CD4-positive, alpha-beta T cell (primary cell): ENCODE measurements at regions not wholly inside any gene's neighbourhood (a gene's known extent, or its start where the extent isn't known, plus 50 kb on each side); places are given as distances from the start of the nearest gene placed in this dataset.

Experiments
- ATAC-seq: fragments of 200-7000 bp; cut with Tn5 transposase; one replicate; pipeline ENCODE4 v1.10.0; 2022; ENCODE audit warnings: mild to moderate bottlenecking; ENCODE audit not compliant: poor library complexity
- CTCF ChIA-PET: fragments of 350-600 bp; sonication (Branson Sonifier 250); formaldehyde crosslinking; loops from one replicate; lab custom pipeline; 2021; ENCODE audit warnings: antibody characterized with exemption, inconsistent platforms; lab: Charles Lee
- POLR2A ChIA-PET: fragments of 350-600 bp; sonication (Branson Sonifier 250); formaldehyde crosslinking; loops from one replicate; lab custom pipeline; 2021; ENCODE audit warnings: antibody characterized with exemption, inconsistent platforms; lab: Charles Lee
- DNase-seq, 14 experiments: peaks; one replicate each; pipeline ENCODE4 v3.0.0-alpha.2; 2013 to 2020; ENCODE audit warnings: mixed read lengths in 2 of 14
- H3K27ac ChIP-seq, 2 donors: one replicate each; pipeline versions ENCODE4 v1.5.1 to v1.7.0; 2013; ENCODE audit warnings: low read length in 2 of 2, low read depth in 1 of 2, mild to moderate bottlenecking in 1 of 2
- H3K27me3 ChIP-seq, 2 experiments: 1 replicate in 1 of 2; 2 replicates in 1 of 2; pipeline versions ENCODE4 v1.6.1 to v1.7.0; 2013; ENCODE audit warnings: low read length in 2 of 2, control low read depth in 1 of 2, mild to moderate bottlenecking in 1 of 2, moderate library complexity in 1 of 2; ENCODE audit not compliant: insufficient read depth in 2 of 2, control insufficient read depth in 1 of 2
- H3K36me3 ChIP-seq: one replicate; pipeline ENCODE4 v1.6.1; 2013; ENCODE audit warnings: low read length, control low read depth; ENCODE audit not compliant: insufficient read depth
- H3K4me1 ChIP-seq: one replicate; pipeline ENCODE4 v1.6.1; 2013; ENCODE audit warnings: low read length, control low read depth; ENCODE audit not compliant: insufficient read depth
- H3K4me3 ChIP-seq: one replicate; pipeline ENCODE4 v1.5.1; 2013; ENCODE audit warnings: mild to moderate bottlenecking, low read length, moderate library complexity
- H3K9me3 ChIP-seq, 2 experiments: 1 replicate in 1 of 2; 2 replicates in 1 of 2; pipeline versions ENCODE4 v1.6.1 to v1.7.0; 2013; ENCODE audit warnings: low read length in 2 of 2, mild to moderate bottlenecking in 2 of 2, control low read depth in 1 of 2, moderate library complexity in 1 of 2; ENCODE audit not compliant: control insufficient read depth in 1 of 2, insufficient read depth in 1 of 2
- H3K27ac Mint-ChIP-seq: one replicate; pipeline ENCODE4 v1.8.0; 2020; ENCODE audit warnings: mixed read lengths
- H3K27me3 Mint-ChIP-seq: one replicate; pipeline ENCODE4 v1.8.0; 2021; ENCODE audit warnings: mixed read lengths
- H3K36me3 Mint-ChIP-seq: one replicate; pipeline ENCODE4 v1.8.0; 2021; ENCODE audit warnings: low read depth, mixed read lengths
- H3K4me1 Mint-ChIP-seq: one replicate; pipeline ENCODE4 v1.8.0; 2021; ENCODE audit warnings: low read depth, mixed read lengths
- H3K4me3 Mint-ChIP-seq: one replicate; pipeline ENCODE4 v1.8.0; 2020; ENCODE audit warnings: mild to moderate bottlenecking, mixed read lengths
- H3K9me3 Mint-ChIP-seq: one replicate; pipeline ENCODE4 v1.8.0; 2020; ENCODE audit warnings: mixed read lengths
- intact Hi-C, 2 experiments: fragments of 100-400 bp; cut with DNase I in 1 of 2; cut with micrococcal nuclease in 1 of 2; formaldehyde crosslinking; loops; one replicate each; pipeline versions ENCODE4 v1.15.1 to v1.9.0; 2023 to 2025; cut with DNase I, micrococcal nuclease
- TF ChIP-seq, protein P1 (sequence below): fragments of 200-600 bp; IDR thresholded peaks from one replicate; pipeline ENCODE4 v1.8.0; 2022; ENCODE audit warnings: antibody characterized with exemption, mild to moderate bottlenecking

DNA sequence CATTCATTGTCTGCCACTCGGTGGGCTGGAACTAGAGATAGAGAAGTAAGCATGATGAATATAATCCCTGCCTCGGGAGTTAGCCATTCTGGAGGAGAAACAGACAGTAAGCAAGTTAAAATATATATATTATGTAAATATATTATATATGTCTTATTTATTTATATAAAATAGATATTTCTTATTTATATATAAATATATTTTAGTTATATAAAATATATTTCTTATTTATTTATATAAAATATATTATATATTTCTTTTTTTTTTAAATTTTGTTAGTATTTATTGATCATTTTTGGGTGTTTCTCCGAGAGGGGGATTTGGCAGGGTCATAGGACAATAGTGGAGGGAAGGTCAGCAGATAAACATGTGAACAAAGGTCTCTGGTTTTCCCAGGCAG lies 78.1 kb upstream of the TBX5 start:
- Mint-ChIP-seq H3K27ac (no peak overlapping the region), H3K4me1 (peaks cover 7% of the 10 kb centered on the region), H3K27me3 (peaks cover 66% of the 10 kb centered on the region), H3K4me3 (no peak overlapping the region), H3K9me3 (peaks cover 2% of the 10 kb centered on the region), H3K36me3 (no peaks in the 10 kb centered on the region)
- Histone ChIP-seq H3K27me3 (peaks cover 37 to 48% of the 10 kb centered on the region in 2 experiments), H3K4me1 (peaks cover 6% of the 10 kb centered on the region), H3K4me3 (no peak overlapping the region), H3K36me3 (no peaks in the 10 kb centered on the region), H3K9me3 (peaks cover 0 to 30% of the 10 kb centered on the region in 2 experiments), H3K27ac (no peak overlapping the region)
- ATAC-seq = no peak
- TF ChIP-seq, protein P1, sequence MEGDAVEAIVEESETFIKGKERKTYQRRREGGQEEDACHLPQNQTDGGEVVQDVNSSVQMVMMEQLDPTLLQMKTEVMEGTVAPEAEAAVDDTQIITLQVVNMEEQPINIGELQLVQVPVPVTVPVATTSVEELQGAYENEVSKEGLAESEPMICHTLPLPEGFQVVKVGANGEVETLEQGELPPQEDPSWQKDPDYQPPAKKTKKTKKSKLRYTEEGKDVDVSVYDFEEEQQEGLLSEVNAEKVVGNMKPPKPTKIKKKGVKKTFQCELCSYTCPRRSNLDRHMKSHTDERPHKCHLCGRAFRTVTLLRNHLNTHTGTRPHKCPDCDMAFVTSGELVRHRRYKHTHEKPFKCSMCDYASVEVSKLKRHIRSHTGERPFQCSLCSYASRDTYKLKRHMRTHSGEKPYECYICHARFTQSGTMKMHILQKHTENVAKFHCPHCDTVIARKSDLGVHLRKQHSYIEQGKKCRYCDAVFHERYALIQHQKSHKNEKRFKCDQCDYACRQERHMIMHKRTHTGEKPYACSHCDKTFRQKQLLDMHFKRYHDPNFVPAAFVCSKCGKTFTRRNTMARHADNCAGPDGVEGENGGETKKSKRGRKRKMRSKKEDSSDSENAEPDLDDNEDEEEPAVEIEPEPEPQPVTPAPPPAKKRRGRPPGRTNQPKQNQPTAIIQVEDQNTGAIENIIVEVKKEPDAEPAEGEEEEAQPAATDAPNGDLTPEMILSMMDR = no peak
- ChIA-PET POLR2A (no interaction called here), CTCF (no interaction called here)
- intact Hi-C loops = no loop called here
- no peak for DNase-seq

DNA sequence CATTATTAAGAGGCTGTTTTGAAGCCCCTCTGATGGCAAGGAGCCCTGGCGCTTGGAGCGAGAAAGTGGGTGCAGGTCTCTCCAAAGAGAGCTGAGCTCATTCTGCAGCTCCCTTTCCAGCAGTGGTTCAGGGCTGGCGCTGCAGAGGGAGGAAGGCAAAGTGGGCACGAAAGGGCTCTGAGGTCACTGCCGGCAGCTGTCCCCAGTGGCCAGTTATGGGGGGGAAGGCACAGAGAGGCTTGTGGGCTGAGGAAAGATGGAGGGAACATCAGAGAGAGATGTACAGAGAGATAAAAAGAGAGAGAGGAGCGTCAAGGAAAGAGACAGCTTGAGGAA lies 75.2 kb upstream of the TBX5 start:
- Mint-ChIP-seq H3K4me1 (peaks cover 7% of the 10 kb centered on the region), H3K36me3 (no peaks in the 10 kb centered on the region), H3K4me3 (no peak overlapping the region), H3K27me3 (peaks cover 69% of the 10 kb centered on the region), H3K27ac (no peak overlapping the region), H3K9me3 (peaks cover under 1% of the 10 kb centered on the region)
- Histone ChIP-seq H3K36me3 (no peaks in the 10 kb centered on the region), H3K27ac (no peak overlapping the region), H3K9me3 (peaks cover 0 to 30% of the 10 kb centered on the region in 2 experiments), H3K4me3 (no peak overlapping the region), H3K27me3 (peaks cover 43 to 72% of the 10 kb centered on the region in 2 experiments), H3K4me1 (peaks cover 6% of the 10 kb centered on the region)
- ChIA-PET POLR2A (no interaction called here), CTCF (no interaction called here)
- TF ChIP-seq, protein P1 = no peak
- DNase-seq (no peak), ATAC-seq (no peak)
- intact Hi-C loops = no loop called here

DNA sequence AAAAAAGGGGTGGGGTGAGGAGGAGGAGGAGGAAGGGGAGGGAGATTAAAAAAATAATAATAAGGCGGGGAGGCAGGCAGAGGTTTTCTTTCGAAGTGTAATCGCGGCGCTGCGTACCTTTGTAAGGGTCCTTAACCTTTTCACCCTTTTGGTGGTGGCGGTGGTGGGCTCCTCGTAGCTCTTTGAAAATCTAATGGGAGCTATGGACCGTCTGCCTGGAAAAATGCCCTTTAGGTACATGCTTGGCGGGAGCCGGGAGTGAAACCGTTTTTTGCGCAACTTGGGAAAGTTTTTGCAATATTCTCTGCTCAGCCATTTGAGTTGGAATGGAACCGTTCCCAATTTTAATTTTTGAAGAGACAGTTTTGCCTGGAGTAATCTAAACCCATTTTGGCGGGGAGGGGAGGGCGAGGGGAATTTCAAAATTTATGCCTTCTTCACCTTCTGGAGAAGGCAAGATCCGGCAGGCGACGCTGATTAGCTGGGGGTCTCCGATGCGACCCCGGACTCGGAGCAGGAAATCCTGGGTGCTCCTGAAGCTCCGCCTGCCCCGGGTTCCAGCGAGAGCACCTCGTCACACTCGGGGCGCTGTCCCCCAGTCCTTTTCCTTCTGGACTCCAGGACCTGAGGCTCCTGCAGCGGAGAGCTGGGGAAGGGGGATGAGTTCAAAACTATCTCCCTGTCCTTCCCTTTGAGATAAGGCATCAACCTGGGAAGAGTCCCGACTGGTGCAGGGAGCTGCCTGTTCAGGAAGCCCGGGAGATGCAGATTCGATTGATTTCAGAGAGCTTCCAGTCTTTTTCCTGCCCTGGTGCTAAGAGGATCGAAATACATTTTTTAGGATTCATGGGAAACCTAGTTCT lies 74.6 kb upstream of the TBX5 start:
- H3K27ac ChIP-seq = no peak overlapping the region
- Mint-ChIP-seq H3K36me3 (no peaks in the 10 kb centered on the region), H3K9me3 (no peaks in the 10 kb centered on the region), H3K27ac (no peak overlapping the region), H3K4me3 (no peak overlapping the region), H3K27me3 (peaks cover 71% of the 10 kb centered on the region), H3K4me1 (peaks cover 7% of the 10 kb centered on the region)
- CTCF ChIA-PET = no interaction called here
- H3K27me3 ChIP-seq = peaks cover 46 to 78% of the 10 kb centered on the region in 2 experiments
- intact Hi-C loops = no loop called here
- DNase-seq = no peak
- TF ChIP-seq, protein P1 = no peak
- H3K9me3 ChIP-seq = peaks cover 0 to 30% of the 10 kb centered on the region in 2 experiments
- POLR2A ChIA-PET = interaction anchor here (0.7 kb wide), 1 partner anchor 54 kb away, joined by 4 read pairs; no protein-coding TSS in a partner anchor
- peaks cover 6% of the 10 kb centered on the region for H3K4me1 ChIP-seq
- no peaks in the 10 kb centered on the region for H3K36me3 ChIP-seq
- no peak overlapping the region for H3K4me3 ChIP-seq
- ATAC-seq = no peak
